CD4-positive, alpha-beta T cell (primary cell): ENCODE measurements at regions not wholly inside any gene's neighbourhood (a gene's known extent, or its start where the extent isn't known, plus 50 kb on each side); places are given as distances from the start of the nearest gene placed in this dataset.
"Not testable (repeated sequence)": the region's sequence is repeated elsewhere in the genome, so short reads cannot be mapped to it uniquely, and the experiment has no call there.

Experiments
- ATAC-seq: fragments of 200-7000 bp; cut with Tn5 transposase; one replicate; pipeline ENCODE4 v1.10.0; 2022; ENCODE audit warnings: mild to moderate bottlenecking; ENCODE audit not compliant: poor library complexity
- CTCF ChIA-PET: fragments of 350-600 bp; sonication (Branson Sonifier 250); formaldehyde crosslinking; loops from one replicate; lab custom pipeline; 2021; ENCODE audit warnings: antibody characterized with exemption, inconsistent platforms; lab: Charles Lee
- POLR2A ChIA-PET: fragments of 350-600 bp; sonication (Branson Sonifier 250); formaldehyde crosslinking; loops from one replicate; lab custom pipeline; 2021; ENCODE audit warnings: antibody characterized with exemption, inconsistent platforms; lab: Charles Lee
- DNase-seq, 14 experiments: peaks; one replicate each; pipeline ENCODE4 v3.0.0-alpha.2; 2013 to 2020; ENCODE audit warnings: mixed read lengths in 2 of 14
- H3K27ac ChIP-seq, 2 donors: one replicate each; pipeline versions ENCODE4 v1.5.1 to v1.7.0; 2013; ENCODE audit warnings: low read length in 2 of 2, low read depth in 1 of 2, mild to moderate bottlenecking in 1 of 2
- H3K27me3 ChIP-seq, 2 experiments: 1 replicate in 1 of 2; 2 replicates in 1 of 2; pipeline versions ENCODE4 v1.6.1 to v1.7.0; 2013; ENCODE audit warnings: low read length in 2 of 2, control low read depth in 1 of 2, mild to moderate bottlenecking in 1 of 2, moderate library complexity in 1 of 2; ENCODE audit not compliant: insufficient read depth in 2 of 2, control insufficient read depth in 1 of 2
- H3K36me3 ChIP-seq: one replicate; pipeline ENCODE4 v1.6.1; 2013; ENCODE audit warnings: low read length, control low read depth; ENCODE audit not compliant: insufficient read depth
- H3K4me1 ChIP-seq: one replicate; pipeline ENCODE4 v1.6.1; 2013; ENCODE audit warnings: low read length, control low read depth; ENCODE audit not compliant: insufficient read depth
- H3K4me3 ChIP-seq: one replicate; pipeline ENCODE4 v1.5.1; 2013; ENCODE audit warnings: mild to moderate bottlenecking, low read length, moderate library complexity
- H3K9me3 ChIP-seq, 2 experiments: 1 replicate in 1 of 2; 2 replicates in 1 of 2; pipeline versions ENCODE4 v1.6.1 to v1.7.0; 2013; ENCODE audit warnings: low read length in 2 of 2, mild to moderate bottlenecking in 2 of 2, control low read depth in 1 of 2, moderate library complexity in 1 of 2; ENCODE audit not compliant: control insufficient read depth in 1 of 2, insufficient read depth in 1 of 2
- H3K27ac Mint-ChIP-seq: one replicate; pipeline ENCODE4 v1.8.0; 2020; ENCODE audit warnings: mixed read lengths
- H3K27me3 Mint-ChIP-seq: one replicate; pipeline ENCODE4 v1.8.0; 2021; ENCODE audit warnings: mixed read lengths
- H3K36me3 Mint-ChIP-seq: one replicate; pipeline ENCODE4 v1.8.0; 2021; ENCODE audit warnings: low read depth, mixed read lengths
- H3K4me1 Mint-ChIP-seq: one replicate; pipeline ENCODE4 v1.8.0; 2021; ENCODE audit warnings: low read depth, mixed read lengths
- H3K4me3 Mint-ChIP-seq: one replicate; pipeline ENCODE4 v1.8.0; 2020; ENCODE audit warnings: mild to moderate bottlenecking, mixed read lengths
- H3K9me3 Mint-ChIP-seq: one replicate; pipeline ENCODE4 v1.8.0; 2020; ENCODE audit warnings: mixed read lengths
- CTCF ChIP-seq: fragments of 200-600 bp; IDR thresholded peaks from one replicate; pipeline ENCODE4 v1.8.0; 2022; ENCODE audit warnings: antibody characterized with exemption, mild to moderate bottlenecking
- intact Hi-C, 2 experiments: fragments of 100-400 bp; cut with DNase I in 1 of 2; cut with micrococcal nuclease in 1 of 2; formaldehyde crosslinking; loops; one replicate each; pipeline versions ENCODE4 v1.15.1 to v1.9.0; 2023 to 2025; cut with DNase I, micrococcal nuclease

- ATAC-seq (no peak), DNase-seq (no peak)
- no peaks in the 10 kb centered on the region for H3K4me1 ChIP-seq
- no peak for TF ChIP-seq CTCF
- no peaks in the 10 kb centered on the region for H3K36me3 ChIP-seq
- ChIA-PET CTCF (interaction anchor here (0.6 kb wide), 1 partner anchor 523 kb away, joined by 3 read pairs; no protein-coding TSS in a partner anchor), POLR2A (no interaction called here)
- intact Hi-C loops: no loop called here
- H3K27me3 ChIP-seq: no peaks in the 10 kb centered on the region
- H3K4me3 ChIP-seq: no peak overlapping the region
- H3K9me3 ChIP-seq: peaks cover 3 to 8% of the 10 kb centered on the region in 2 experiments
- H3K36me3 Mint-ChIP-seq: no peaks in the 10 kb centered on the region
- H3K4me3 Mint-ChIP-seq: no peak overlapping the region
- no peak overlapping the region for H3K27ac ChIP-seq
- H3K27me3 Mint-ChIP-seq: no peaks in the 10 kb centered on the region
- H3K27ac Mint-ChIP-seq: no peak overlapping the region
- peaks cover 2% of the 10 kb centered on the region for H3K4me1 Mint-ChIP-seq
- peaks cover 15% of the 10 kb centered on the region for H3K9me3 Mint-ChIP-seq
These were observed 234.6 kb upstream of the CBLB start for GRCh38 chr3:106103383-106103782.

- no peak for ATAC-seq
These were observed 235.3 kb upstream of the CBLB start for GRCh38 chr3:106104078-106104477.

GRCh38 chr3:106108925-106109324, 240.1 kb upstream of the CBLB start:
- CTCF ChIA-PET: no interaction called here
- Histone ChIP-seq H3K36me3 (no peaks in the 10 kb centered on the region), H3K4me1 (peaks cover 3% of the 10 kb centered on the region), H3K9me3 (peaks cover 0 to 8% of the 10 kb centered on the region in 2 experiments), H3K4me3 (no peak overlapping the region), H3K27me3 (no peaks in the 10 kb centered on the region), H3K27ac (no peak overlapping the region)
- intact Hi-C loops: no loop called here
- POLR2A ChIA-PET: no interaction called here
- DNase-seq (no peak), ATAC-seq (no peak)
- no peak overlapping the region for H3K4me3 Mint-ChIP-seq
- no peak overlapping the region for H3K27ac Mint-ChIP-seq
- no peaks in the 10 kb centered on the region for H3K9me3 Mint-ChIP-seq
- no peaks in the 10 kb centered on the region for H3K36me3 Mint-ChIP-seq
- H3K4me1 Mint-ChIP-seq: peaks cover 16% of the 10 kb centered on the region
- TF ChIP-seq CTCF: no peak
- H3K27me3 Mint-ChIP-seq: no peaks in the 10 kb centered on the region

More at GRCh38 chr3:106104078-106104477, 235.3 kb upstream of the CBLB start:
- Histone ChIP-seq H3K36me3 (no peaks in the 10 kb centered on the region), H3K27me3 (no peaks in the 10 kb centered on the region), H3K9me3 (peaks cover 3 to 8% of the 10 kb centered on the region in 2 experiments), H3K4me3 (no peak overlapping the region), H3K4me1 (no peaks in the 10 kb centered on the region), H3K27ac (no peak overlapping the region)
- H3K36me3 Mint-ChIP-seq: no peaks in the 10 kb centered on the region
- no peak overlapping the region for H3K27ac Mint-ChIP-seq
- POLR2A ChIA-PET: no interaction called here
- no peak for DNase-seq
- peaks cover 15% of the 10 kb centered on the region for H3K9me3 Mint-ChIP-seq
- TF ChIP-seq CTCF: no peak
- CTCF ChIA-PET: no interaction called here
- intact Hi-C loops: no loop called here
- no peak overlapping the region for H3K4me3 Mint-ChIP-seq
- H3K27me3 Mint-ChIP-seq: no peaks in the 10 kb centered on the region
- peaks cover 8% of the 10 kb centered on the region for H3K4me1 Mint-ChIP-seq

- H3K9me3 ChIP-seq, H3K27me3 ChIP-seq, H3K4me3 Mint-ChIP-seq, ATAC-seq, DNase-seq, H3K4me3 ChIP-seq, H3K9me3 Mint-ChIP-seq, CTCF ChIA-PET, H3K27me3 Mint-ChIP-seq, H3K4me1 ChIP-seq, H3K36me3 ChIP-seq, H3K27ac ChIP-seq, intact Hi-C loops, H3K27ac Mint-ChIP-seq, H3K36me3 Mint-ChIP-seq, POLR2A ChIA-PET: not testable (repeated sequence)
- H3K4me1 Mint-ChIP-seq: peaks cover 16% of the 10 kb centered on the region
These were observed 243.7 kb upstream of the CBLB start for GRCh38 chr3:106112561-106112960.
